G401 (cell line): ENCODE measurements at regions not wholly inside any gene's neighbourhood (a gene's known extent, or its start where the extent isn't known, plus 50 kb on each side); places are given as distances from the start of the nearest gene placed in this dataset.
A peak's percentile ranks its signal among the peaks of the same experiment; 100 is the strongest.

Experiments
- DNase-seq: peaks from one replicate; pipeline ENCODE4 v3.0.0-alpha.2; 2015; ENCODE audit warnings: low spot score
- in situ Hi-C: cut with HindIII; loops from 2 replicates; pipeline ENCODE4 v1.10.0; 2016; ENCODE audit warnings: low sequenced_read_pairs, mixed read lengths

GRCh38 chr3:194536871-194537637 lies 50.3 kb upstream of the ATP13A3 start:
- in situ Hi-C loops, result no loop called here

More at GRCh38 chr3:194536871-194537637, 50.3 kb upstream of the ATP13A3 start:
- DNase-seq, result peak; percentile 35
